HG02981 (cell line): ENCODE measurements at regions not wholly inside any gene's neighbourhood (a gene's known extent, or its start where the extent isn't known, plus 50 kb on each side); places are given as distances from the start of the nearest gene placed in this dataset.

ENCODE experiments used
- ATAC-seq: cut with Tn5 transposase; IDR thresholded peaks from one replicate; pipeline ENCODE4 v1.9.1; 2021; ENCODE audit warnings: mild to moderate bottlenecking, moderate library complexity; ENCODE audit not compliant: unreplicated experiment

- ATAC-seq, result no peak
Measured at GRCh38 chr2:180662941-180663471, 317.4 kb upstream of the UBE2E3 start.

GRCh38 chr2:180662521-180662920, 317.9 kb upstream of the UBE2E3 start:
- no peak for ATAC-seq

DNA sequence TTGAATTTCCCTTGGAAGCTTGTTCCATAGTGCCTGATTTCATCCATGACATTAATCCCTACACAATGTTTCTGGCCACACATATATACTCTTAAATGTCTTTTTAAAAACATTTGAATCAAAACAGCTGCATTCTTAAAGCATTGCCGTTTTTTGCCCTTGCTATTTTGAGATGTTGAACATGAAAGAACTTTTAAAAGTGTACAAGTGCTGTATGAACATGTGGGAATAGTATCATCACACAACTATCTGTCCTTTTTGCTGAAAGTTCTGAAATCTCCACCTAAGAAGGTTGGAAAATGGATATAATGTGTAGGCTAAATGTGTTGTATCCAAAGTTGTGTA, 318.7 kb upstream of the UBE2E3 start:
- ATAC-seq, result no peak

DNA sequence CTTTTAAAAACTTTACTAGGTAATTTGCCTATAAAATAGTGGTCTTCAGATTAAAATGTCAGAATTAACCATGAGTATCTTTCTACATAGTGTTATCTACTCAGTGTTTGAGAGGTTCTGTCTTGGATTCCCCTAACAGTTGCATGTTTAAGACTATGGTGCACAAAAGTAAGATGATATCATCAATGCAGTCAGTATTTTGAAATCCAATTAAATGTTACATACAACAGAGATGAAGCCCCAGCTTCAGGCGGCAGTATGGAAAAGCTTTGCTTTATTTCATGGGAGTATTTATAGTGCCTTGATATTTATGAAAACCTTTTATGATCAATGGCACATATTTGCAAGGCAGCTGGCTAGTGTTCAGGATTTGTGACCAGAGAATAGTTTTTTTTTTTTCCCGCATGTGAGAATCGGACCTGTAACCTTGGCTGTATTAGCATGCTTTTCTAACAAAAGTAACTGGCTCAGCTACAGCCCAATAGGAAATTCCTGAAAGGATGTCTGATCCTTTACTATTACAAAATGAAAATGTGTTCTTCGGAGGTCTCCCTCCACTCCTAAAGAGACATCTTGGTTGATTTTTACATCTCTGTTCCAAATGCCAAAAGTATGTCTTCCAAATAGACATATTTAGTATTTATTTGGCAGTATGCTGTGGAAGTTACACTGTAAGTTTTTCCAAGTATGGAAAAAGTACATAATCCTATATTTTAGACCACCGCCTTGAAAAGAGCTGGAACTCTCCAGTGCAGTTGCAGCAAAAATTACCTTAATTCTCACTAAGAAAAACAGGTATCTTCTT, 319.3 kb upstream of the UBE2E3 start:
- ATAC-seq, result no peak

DNA sequence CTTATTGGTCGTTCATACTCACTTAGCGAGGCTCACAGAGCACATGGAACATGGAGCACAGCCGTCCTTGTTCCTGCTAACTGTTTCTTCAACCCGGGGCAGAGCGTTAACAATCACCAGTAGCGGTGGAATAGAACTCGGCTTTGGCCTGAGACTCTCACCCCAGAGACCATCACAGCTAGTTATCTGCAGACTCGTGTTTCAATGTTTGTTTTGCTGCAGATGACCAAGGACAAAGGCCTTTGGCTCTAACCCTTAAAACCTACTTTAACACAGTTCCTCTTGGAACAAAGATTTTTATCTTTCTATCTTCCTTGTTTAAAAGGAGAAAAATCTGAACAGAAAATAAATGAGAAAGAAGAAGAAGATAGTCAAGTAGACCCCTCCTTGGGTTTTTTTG, 320.2 kb upstream of the UBE2E3 start:
- no peak for ATAC-seq

- no peak for ATAC-seq
Measured at GRCh38 chr2:180657054-180657453, 323.4 kb upstream of the UBE2E3 start.

GRCh38 chr2:180656455-180656847, 324.0 kb upstream of the UBE2E3 start:
- no peak for ATAC-seq

DNA sequence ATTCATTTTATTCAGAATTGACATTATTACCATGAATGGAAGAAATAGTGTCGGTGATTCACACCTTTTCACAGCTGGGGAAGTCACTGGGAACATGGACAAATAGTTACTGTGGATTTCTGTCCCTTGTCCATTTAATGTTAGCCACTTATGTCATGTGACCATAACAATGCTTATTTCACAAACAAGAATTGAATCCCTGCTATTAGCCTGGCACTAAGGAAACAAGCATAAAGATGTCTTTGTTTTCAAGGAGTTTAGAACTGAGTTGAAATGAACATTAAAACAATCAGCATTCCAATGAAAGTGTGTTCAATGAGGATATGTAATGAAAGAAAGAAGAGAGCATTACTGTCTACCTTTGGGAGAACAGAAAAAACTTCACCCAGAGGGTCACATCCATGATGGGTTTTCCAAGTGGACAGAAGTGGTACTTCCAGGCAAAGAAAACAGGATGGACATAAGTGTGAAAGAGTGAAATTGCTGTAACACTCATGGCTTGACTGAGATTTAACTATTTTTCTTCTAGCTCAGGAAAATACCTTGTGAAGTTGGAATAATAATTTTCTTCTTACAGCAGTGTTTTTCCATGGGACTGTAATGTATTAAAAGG, 324.5 kb upstream of the UBE2E3 start:
- no peak for ATAC-seq

DNA sequence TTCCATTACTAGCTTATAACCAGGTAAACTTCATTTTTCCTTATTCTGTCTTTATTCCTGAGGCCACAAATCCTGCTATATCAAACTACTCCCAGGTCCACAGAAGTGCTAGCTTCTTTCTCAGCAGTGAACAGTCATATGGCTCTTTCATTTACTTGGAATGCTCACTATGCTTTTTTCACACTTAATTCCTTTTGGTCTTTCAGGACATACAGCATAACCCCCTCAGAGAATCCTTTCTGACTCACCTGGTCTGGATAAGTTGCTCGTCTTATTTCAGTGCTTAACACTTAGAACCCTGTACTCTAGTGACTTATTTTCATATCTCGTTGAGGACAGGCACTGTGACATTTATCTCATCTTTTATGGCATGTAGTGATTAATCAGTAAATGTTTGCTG, 325.0 kb upstream of the UBE2E3 start:
- ATAC-seq, result no peak

DNA sequence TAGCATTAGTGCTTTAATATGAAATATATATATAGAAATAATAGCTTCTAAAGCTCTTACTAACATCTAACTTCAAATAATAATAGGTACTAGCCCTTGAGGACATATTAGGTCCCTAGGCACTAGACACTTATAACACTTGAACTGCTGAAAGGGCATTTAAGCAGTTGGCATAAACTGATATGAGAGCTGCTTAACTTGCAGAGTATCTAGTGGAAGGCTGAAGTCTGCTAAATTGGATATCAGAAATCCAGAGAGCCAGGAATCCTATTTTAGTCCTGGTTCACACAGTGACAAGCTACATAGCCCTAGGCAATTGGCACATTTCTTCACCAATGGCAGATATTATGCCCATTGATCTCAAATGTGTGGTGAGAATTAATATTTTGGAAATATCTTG, 326.9 kb upstream of the UBE2E3 start:
- no peak for ATAC-seq

- no peak for ATAC-seq
Measured at GRCh38 chr2:180652794-180653193, 327.6 kb upstream of the UBE2E3 start.

DNA sequence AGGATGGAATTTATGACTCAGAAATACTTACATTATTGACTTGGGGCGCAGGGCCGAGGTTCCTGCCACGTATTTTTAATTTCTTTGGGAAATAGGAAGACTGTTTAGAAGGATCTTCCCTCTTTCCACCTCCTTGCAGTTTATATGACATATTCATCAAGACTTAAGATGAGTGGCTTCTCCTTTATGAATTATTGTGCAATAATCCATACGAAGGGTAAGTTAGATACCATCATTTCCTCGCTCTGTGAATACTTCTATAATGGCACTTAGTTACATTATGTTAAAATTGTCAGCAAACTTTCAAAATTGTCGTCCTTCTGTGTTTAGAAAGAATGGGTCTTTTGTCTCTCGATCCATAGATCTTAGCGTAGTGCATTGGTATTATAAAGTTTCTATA, 328.8 kb upstream of the UBE2E3 start:
- no peak for ATAC-seq

GRCh38 chr2:180647621-180648020, 332.8 kb upstream of the UBE2E3 start:
- ATAC-seq, result no peak

GRCh38 chr2:180647221-180647620, 333.2 kb upstream of the UBE2E3 start:
- ATAC-seq, result no peak

- ATAC-seq, result no peak
Measured at GRCh38 chr2:180646756-180647155, 333.6 kb upstream of the UBE2E3 start.

GRCh38 chr2:180644709-180645108, 335.7 kb upstream of the UBE2E3 start:
- ATAC-seq, result no peak

GRCh38 chr2:180630756-180631155, 349.6 kb upstream of the UBE2E3 start:
- ATAC-seq, result no peak

GRCh38 chr2:180625006-180625844, 355.2 kb upstream of the UBE2E3 start:
- ATAC-seq, result no peak

- no peak for ATAC-seq
Measured at GRCh38 chr2:180621941-180622918, 358.2 kb upstream of the UBE2E3 start.

DNA sequence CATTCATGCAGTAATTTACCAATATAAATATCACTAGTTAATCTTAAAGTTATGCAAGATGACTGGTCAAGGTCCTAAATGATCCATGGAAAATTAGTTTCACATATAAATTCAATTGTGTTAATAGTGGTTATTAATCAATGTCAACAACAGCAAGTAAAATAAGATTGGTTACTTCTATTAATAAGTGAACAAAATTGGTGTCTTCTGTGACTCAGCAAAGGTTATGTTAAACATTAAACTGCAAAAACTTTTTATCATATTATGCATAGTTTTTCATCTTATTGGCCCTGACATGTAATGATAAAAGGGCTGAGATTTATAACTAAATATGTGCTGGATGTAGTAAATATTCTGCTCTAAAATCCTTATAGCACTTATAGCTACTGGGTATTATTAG, 359.0 kb upstream of the UBE2E3 start:
- no peak for ATAC-seq
